ENCODE measurements at regions not wholly inside any gene's neighbourhood (a gene's known extent, or its start where the extent isn't known, plus 50 kb on each side); places are given as distances from the start of the nearest gene placed in this dataset.

GRCh38 chr15:35665896-35666536 lies 120.1 kb upstream of the DPH6 start:
- H3K4me3 ChIP-seq (ENCODE audit: low read depth, low read length) = no peak overlapping the region
- no peak for DNase-seq (ENCODE audit: low read depth, low spot score)
- ChIA-PET POLR2A (no interaction called here), CTCF (interaction anchor here (1.4 kb wide), 1 partner anchor 86 kb away, joined by 4 read pairs; no protein-coding TSS in a partner anchor)
- TF ChIP-seq CTCF (IDR thresholded peaks at IDR 0.05; ENCODE audit: insufficient read depth, low read length, missing control alignments) = no peak

GRCh38 chr15:35667908-35668307 lies 121.9 kb upstream of the DPH6 start:
- ChIA-PET CTCF (no interaction called here), POLR2A (no interaction called here)
- no peak overlapping the region for H3K4me3 ChIP-seq (ENCODE audit: low read depth, low read length)
- DNase-seq (ENCODE audit: low read depth, low spot score) = no peak
- no peak for TF ChIP-seq CTCF (IDR thresholded peaks at IDR 0.05; ENCODE audit: insufficient read depth, low read length, missing control alignments)

- CTCF ChIA-PET = no interaction called here
- no peak for DNase-seq (ENCODE audit: low read depth, low spot score)
- no peak for TF ChIP-seq CTCF (IDR thresholded peaks at IDR 0.05; ENCODE audit: insufficient read depth, low read length, missing control alignments)
- POLR2A ChIA-PET = no interaction called here
- H3K4me3 ChIP-seq (ENCODE audit: low read depth, low read length) = no peak overlapping the region
These were observed 123.1 kb upstream of the DPH6 start for GRCh38 chr15:35669021-35669420.

- no peak for DNase-seq (ENCODE audit: low read depth, low spot score)
- H3K4me3 ChIP-seq (ENCODE audit: low read depth, low read length) = no peak overlapping the region
- ChIA-PET POLR2A (no interaction called here), CTCF (no interaction called here)
- no peak for TF ChIP-seq CTCF (IDR thresholded peaks at IDR 0.05; ENCODE audit: insufficient read depth, low read length, missing control alignments)
These were observed 123.6 kb upstream of the DPH6 start for GRCh38 chr15:35669432-35670045.

- CTCF ChIA-PET = no interaction called here
- no peak for TF ChIP-seq CTCF (IDR thresholded peaks at IDR 0.05; ENCODE audit: insufficient read depth, low read length, missing control alignments)
- POLR2A ChIA-PET = no interaction called here
- no peak overlapping the region for H3K4me3 ChIP-seq (ENCODE audit: low read depth, low read length)
- DNase-seq (ENCODE audit: low read depth, low spot score) = no peak
These were observed 125.2 kb upstream of the DPH6 start for GRCh38 chr15:35671197-35671596.

- POLR2A ChIA-PET = no interaction called here
- no peak for DNase-seq (ENCODE audit: low read depth, low spot score)
- TF ChIP-seq CTCF (IDR thresholded peaks at IDR 0.05; ENCODE audit: insufficient read depth, low read length, missing control alignments) = no peak
- H3K4me3 ChIP-seq (ENCODE audit: low read depth, low read length) = no peak overlapping the region
- CTCF ChIA-PET = interaction anchor here (1.6 kb wide), 1 partner anchor 13 kb away, joined by 3 read pairs; no protein-coding TSS in a partner anchor
These were observed 126.0 kb upstream of the DPH6 start for GRCh38 chr15:35671981-35672380.

Measured in AG04449 (cell line).